ENCODE measurements at regions not wholly inside any gene's neighbourhood (a gene's known extent, or its start where the extent isn't known, plus 50 kb on each side); places are given as distances from the start of the nearest gene placed in this dataset.

GRCh38 chr13:63086286-63086685 lies 1670.6 kb upstream of the PCDH20 start:
- no peak overlapping the region for H3K4me3 ChIP-seq (ENCODE audit: low read length)
- TF ChIP-seq ZNF274 (IDR thresholded peaks at IDR 0.05; ENCODE audit: low read depth, low read length): no peak

GRCh38 chr13:63085851-63086250 lies 1670.2 kb upstream of the PCDH20 start:
- no peak for TF ChIP-seq ZNF274 (IDR thresholded peaks at IDR 0.05; ENCODE audit: low read depth, low read length)
- H3K4me3 ChIP-seq (ENCODE audit: low read length): no peak overlapping the region

- TF ChIP-seq ZNF274 (IDR thresholded peaks at IDR 0.05; ENCODE audit: low read depth, low read length): no peak
- H3K4me3 ChIP-seq (ENCODE audit: low read length): no peak overlapping the region
These were observed 1665.9 kb upstream of the PCDH20 start for GRCh38 chr13:63081400-63082014.

- H3K4me3 ChIP-seq (ENCODE audit: low read length): no peak overlapping the region
- TF ChIP-seq ZNF274 (IDR thresholded peaks at IDR 0.05; ENCODE audit: low read depth, low read length): no peak
These were observed 1659.5 kb upstream of the PCDH20 start for GRCh38 chr13:63075126-63075525.

GRCh38 chr13:63050287-63050686 lies 1634.6 kb upstream of the PCDH20 start:
- H3K4me3 ChIP-seq (ENCODE audit: low read length): no peak overlapping the region
- no peak for TF ChIP-seq ZNF274 (IDR thresholded peaks at IDR 0.05; ENCODE audit: low read depth, low read length)

- no peak overlapping the region for H3K4me3 ChIP-seq (ENCODE audit: low read length)
- no peak for TF ChIP-seq ZNF274 (IDR thresholded peaks at IDR 0.05; ENCODE audit: low read depth, low read length)
These were observed 1633.0 kb upstream of the PCDH20 start for GRCh38 chr13:63048653-63049052.

- TF ChIP-seq ZNF274 (IDR thresholded peaks at IDR 0.05; ENCODE audit: low read depth, low read length): no peak
- no peak overlapping the region for H3K4me3 ChIP-seq (ENCODE audit: low read length)
These were observed 1629.1 kb upstream of the PCDH20 start for GRCh38 chr13:63044589-63045313.

- no peak overlapping the region for H3K4me3 ChIP-seq (ENCODE audit: low read length)
- TF ChIP-seq ZNF274 (IDR thresholded peaks at IDR 0.05; ENCODE audit: low read depth, low read length): no peak
These were observed 1627.0 kb upstream of the PCDH20 start for GRCh38 chr13:63042686-63043085.

GRCh38 chr13:63041640-63042414 lies 1626.2 kb upstream of the PCDH20 start:
- no peak for TF ChIP-seq ZNF274 (IDR thresholded peaks at IDR 0.05; ENCODE audit: low read depth, low read length)

GRCh38 chr13:63026285-63026797 lies 1610.7 kb upstream of the PCDH20 start:
- no peak for TF ChIP-seq ZNF274 (IDR thresholded peaks at IDR 0.05; ENCODE audit: low read depth, low read length)
- no peak overlapping the region for H3K4me3 ChIP-seq (ENCODE audit: low read length)

More at GRCh38 chr13:63041640-63042414, 1626.2 kb upstream of the PCDH20 start:
- H3K4me3 ChIP-seq (ENCODE audit: low read length): no peak overlapping the region

GRCh38 chr13:63025741-63026140 lies 1610.1 kb upstream of the PCDH20 start:
- no peak overlapping the region for H3K4me3 ChIP-seq (ENCODE audit: low read length)
- no peak for TF ChIP-seq ZNF274 (IDR thresholded peaks at IDR 0.05; ENCODE audit: low read depth, low read length)

GRCh38 chr13:63024458-63024857 lies 1608.8 kb upstream of the PCDH20 start:
- no peak overlapping the region for H3K4me3 ChIP-seq (ENCODE audit: low read length)
- TF ChIP-seq ZNF274 (IDR thresholded peaks at IDR 0.05; ENCODE audit: low read depth, low read length): no peak

GRCh38 chr13:63011996-63012395 lies 1596.3 kb upstream of the PCDH20 start:
- H3K4me3 ChIP-seq (ENCODE audit: low read length): no peak overlapping the region
- TF ChIP-seq ZNF274 (IDR thresholded peaks at IDR 0.05; ENCODE audit: low read depth, low read length): no peak

- no peak for TF ChIP-seq ZNF274 (IDR thresholded peaks at IDR 0.05; ENCODE audit: low read depth, low read length)
- no peak overlapping the region for H3K4me3 ChIP-seq (ENCODE audit: low read length)
These were observed 1594.5 kb upstream of the PCDH20 start for GRCh38 chr13:63010072-63010658.
